HEK293 (cell line): ENCODE measurements at regions not wholly inside any gene's neighbourhood (a gene's known extent, or its start where the extent isn't known, plus 50 kb on each side); places are given as distances from the start of the nearest gene placed in this dataset.

Source experiments
- ATF2 ChIP-seq: fragments of 450-650 bp; formaldehyde crosslinking; IDR thresholded peaks from 2 replicates; pipeline ENCODE4 v1.5.1; 2016; ENCODE audit warnings: missing biosample characterization, missing genetic modification characterization, low read depth
- CTCF ChIP-seq: fragments of 450-650 bp; formaldehyde crosslinking; IDR thresholded peaks from 2 replicates; pipeline ENCODE4 v1.5.1; 2016; ENCODE audit warnings: missing biosample characterization, missing genetic modification characterization
- YY1 ChIP-seq: fragments of 450-650 bp; formaldehyde crosslinking; IDR thresholded peaks from 2 replicates; pipeline ENCODE4 v1.5.1; 2018; ENCODE audit warnings: missing biosample characterization, missing genetic modification characterization
- ZNF510 ChIP-seq: fragments of 450-650 bp; formaldehyde crosslinking; IDR thresholded peaks from 2 replicates; pipeline ENCODE4 v1.5.1; 2018; ENCODE audit warnings: mild to moderate bottlenecking, missing genetic modification characterization, missing biosample characterization; ENCODE audit not compliant: insufficient replicate concordance
- ZNF585B ChIP-seq: fragments of 450-650 bp; formaldehyde crosslinking; IDR thresholded peaks from 2 replicates; pipeline ENCODE4 v1.5.1; 2016; ENCODE audit warnings: missing biosample characterization, missing genetic modification characterization
- ZNF629 ChIP-seq: fragments of 450-650 bp; formaldehyde crosslinking; IDR thresholded peaks from 2 replicates; pipeline ENCODE4 v1.5.1; 2017; ENCODE audit warnings: missing biosample characterization, missing genetic modification characterization
- TF ChIP-seq, protein P1 (sequence below): IDR thresholded peaks from 2 replicates; pipeline ENCODE4 v1.6.1; 2011; ENCODE audit warnings: mild to moderate bottlenecking, low read depth, low read length, borderline replicate concordance

DNA sequence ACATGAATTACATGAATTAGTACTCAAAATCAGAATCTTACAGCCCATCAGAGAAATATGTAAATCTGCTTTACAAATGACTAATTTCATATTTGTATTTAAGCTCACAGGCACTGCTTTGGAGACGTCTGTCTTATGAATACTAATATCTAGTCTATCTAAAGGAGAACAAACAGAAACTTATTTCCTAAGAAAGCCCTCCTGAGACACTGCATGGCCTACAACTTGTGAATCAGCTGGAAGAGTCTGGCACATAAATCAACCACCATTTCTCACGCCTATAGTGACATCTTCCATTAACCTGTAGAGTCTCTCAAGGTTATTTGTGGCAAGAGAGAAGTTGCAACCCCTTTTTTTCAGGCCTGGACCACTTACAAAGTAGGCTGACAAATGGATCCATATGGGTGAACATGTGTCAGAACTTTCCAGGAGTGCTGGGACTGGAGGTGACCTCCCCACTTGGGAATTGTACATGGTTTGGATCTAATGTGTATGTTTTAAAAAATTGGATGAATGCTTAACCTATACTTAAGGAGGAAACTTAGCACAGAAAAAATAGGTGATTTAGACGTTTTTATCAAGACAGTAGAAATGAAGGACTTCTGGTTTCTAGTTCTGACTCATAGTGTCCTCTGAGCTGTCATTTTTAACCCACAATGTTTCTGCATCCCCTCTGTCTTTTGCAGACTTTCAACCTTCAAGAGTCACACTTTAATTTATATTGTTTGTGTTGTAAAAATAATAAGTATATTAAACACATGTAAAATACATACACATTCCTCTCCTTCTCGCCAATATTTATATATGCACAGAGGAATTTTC, 83.2 kb upstream of the ARHGAP24 start:
- TF ChIP-seq ZNF510 (tag by site-specific recombination) (no peak), ZNF629 (no peak), CTCF (tag by site-specific recombination) (no peak), ATF2 (no peak), ZNF585B (tag by site-specific recombination) (no peak), YY1 (no peak)
- TF ChIP-seq, protein P1, sequence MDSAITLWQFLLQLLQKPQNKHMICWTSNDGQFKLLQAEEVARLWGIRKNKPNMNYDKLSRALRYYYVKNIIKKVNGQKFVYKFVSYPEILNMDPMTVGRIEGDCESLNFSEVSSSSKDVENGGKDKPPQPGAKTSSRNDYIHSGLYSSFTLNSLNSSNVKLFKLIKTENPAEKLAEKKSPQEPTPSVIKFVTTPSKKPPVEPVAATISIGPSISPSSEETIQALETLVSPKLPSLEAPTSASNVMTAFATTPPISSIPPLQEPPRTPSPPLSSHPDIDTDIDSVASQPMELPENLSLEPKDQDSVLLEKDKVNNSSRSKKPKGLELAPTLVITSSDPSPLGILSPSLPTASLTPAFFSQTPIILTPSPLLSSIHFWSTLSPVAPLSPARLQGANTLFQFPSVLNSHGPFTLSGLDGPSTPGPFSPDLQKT = no peak
